Endometrium (tissue), 2 donors: ENCODE measurements at regions not wholly inside any gene's neighbourhood (a gene's known extent, or its start where the extent isn't known, plus 50 kb on each side); places are given as distances from the start of the nearest gene placed in this dataset.

Experiments
- FAIRE-seq: peaks from 2 replicates; lab custom pipeline; 2012; peaks lifted over from hg19 to GRCh38; lab: Jason Lieb, UNC
- donor health status: control.
- donor health status: control.

DNA sequence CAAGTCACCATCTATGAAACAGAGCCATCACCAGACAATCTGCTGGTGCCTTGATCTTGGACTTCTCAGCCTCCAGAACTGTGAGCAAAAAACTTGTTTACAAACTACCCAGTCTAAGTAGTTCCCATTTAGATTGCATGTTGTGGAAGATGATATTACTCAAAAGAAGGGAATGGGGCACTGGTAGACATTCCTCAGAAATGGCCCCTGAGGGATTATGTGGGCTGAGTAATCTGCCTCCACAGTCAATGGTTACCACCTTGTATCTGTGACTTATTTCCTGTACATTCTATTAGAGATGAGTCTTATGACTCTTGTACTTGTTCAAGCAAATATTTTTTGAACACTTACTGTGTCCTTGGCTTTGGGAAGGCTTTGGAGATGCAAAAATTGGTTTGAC, 160.4 kb downstream of the NUP35 start:
- no peak for FAIRE-seq

DNA sequence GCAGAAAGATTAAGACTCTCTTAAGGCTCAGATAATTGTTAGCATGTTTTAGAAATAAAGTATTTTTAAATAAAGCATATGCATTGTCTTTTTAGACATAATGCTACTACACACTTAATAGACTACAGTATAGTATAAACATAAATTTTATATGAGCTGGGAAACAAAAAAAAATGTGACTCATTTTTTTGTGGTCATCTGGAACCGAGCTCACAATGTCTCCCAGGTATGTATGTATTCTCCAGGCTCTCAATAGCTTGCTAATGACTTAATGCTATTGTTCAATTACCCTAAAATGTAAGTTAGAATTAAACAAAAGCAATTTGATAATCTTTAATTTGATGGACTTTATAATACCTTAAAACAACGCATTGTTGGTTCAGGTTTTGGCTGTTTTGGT, 167.2 kb downstream of the NUP35 start:
- no peak for FAIRE-seq

- FAIRE-seq = no peak
Observed at GRCh38 chr2:183292028-183292427, 167.8 kb downstream of the NUP35 start.

DNA sequence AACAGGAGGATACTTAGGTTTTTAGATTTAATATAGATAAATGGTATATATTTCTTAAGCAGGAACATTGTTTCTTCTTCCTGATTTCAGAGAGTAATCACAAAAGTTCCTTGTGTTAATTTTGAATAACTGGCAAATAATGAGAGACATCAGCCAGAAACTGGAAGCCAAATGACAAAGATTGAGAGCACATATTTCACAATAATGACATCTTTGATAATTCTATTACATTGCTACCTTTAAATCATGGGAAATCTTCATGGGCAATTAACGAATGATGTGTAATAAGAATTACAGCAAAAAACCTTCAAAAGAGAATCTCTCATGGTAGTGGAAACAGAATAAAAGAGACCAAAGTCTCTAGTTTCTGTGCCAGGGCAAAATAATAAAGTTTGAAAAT, 215.1 kb downstream of the NUP35 start:
- no peak for FAIRE-seq

- no peak for FAIRE-seq
Observed at GRCh38 chr2:183341057-183341456, 216.8 kb downstream of the NUP35 start.

DNA sequence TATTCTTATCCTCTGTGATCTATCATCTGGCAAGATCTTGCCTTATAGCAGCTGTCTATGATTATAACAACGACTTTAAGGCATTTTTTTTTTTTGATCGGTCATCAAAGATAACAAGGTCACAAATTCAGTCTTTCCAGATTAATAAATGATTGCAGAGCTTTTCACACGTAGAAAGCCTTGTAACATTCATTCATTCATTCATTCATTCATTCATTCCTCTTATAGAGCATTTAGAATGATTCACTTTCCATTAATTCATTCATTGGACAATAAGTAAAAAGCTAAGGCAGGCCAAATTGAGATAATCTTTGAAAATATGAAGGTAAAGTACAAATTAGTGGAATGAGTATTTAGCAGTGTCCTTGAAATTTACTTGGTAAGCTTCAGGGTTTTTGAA, 223.7 kb downstream of the NUP35 start:
- FAIRE-seq = no peak

DNA sequence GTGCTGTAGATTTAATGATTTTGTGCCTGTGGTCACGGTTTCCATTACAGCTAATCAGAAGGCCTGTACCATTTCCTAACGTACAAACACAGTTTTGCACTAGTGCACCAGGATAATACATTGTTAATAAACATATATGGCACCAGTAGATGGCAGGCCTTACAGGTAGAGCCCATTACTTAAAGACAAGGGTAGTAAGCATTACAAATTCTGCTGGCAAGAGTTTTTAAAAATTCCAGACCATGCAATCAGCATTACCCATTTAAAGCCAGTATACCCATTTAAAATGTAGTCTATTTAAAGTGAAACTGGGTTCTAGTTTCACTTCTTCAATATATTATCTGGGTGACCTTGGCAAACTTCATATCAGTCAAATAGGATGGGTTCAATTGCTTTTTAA, 224.2 kb downstream of the NUP35 start:
- FAIRE-seq = no peak

GRCh38 chr2:183349091-183349490, 224.8 kb downstream of the NUP35 start:
- FAIRE-seq = no peak

GRCh38 chr2:183359867-183360266, 235.6 kb downstream of the NUP35 start:
- FAIRE-seq = no peak

- FAIRE-seq = no peak
Observed at GRCh38 chr2:183371545-183371944, 247.3 kb downstream of the NUP35 start.

GRCh38 chr2:183375821-183376220, 251.6 kb downstream of the NUP35 start:
- no peak for FAIRE-seq

DNA sequence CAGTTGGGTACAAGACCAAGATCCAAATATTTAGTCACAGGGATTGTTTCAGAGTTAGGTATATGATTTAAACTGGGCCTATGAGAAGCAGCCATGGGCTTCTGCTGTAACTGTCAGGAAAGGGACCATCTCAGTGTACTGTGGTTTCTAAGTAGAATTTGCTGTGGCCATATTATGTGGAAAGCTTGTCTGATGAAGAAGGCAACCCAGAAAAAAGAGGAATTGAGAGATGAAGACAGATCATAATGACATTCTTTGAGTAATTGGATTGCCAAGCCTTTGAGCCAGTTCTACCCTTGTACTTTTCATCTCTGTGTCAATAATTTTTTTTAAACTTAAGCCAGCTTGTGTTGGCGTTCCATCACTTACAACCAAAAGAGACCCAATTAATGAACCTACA, 259.6 kb downstream of the NUP35 start:
- FAIRE-seq = no peak

GRCh38 chr2:183389546-183390080, 265.4 kb downstream of the NUP35 start:
- FAIRE-seq = no peak

DNA sequence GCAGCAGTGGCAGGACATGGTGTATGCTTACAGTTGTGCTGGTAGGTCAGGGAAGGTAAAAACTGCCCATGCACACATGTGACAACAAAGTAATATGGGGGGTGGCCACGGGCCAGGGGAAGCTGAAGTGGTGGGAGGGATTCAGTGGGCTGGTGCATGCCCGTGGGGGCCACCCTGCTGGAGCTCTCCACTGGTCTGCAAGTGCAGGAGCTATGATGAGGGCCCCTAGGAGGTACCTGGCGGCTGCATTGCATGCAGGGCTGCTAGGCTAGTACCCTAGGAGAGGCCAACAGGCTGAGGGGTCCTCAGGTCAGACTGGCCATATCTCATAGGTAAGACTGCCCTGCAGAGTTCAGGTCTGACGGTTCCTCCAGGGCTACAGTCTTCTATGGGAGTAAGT, 265.9 kb downstream of the NUP35 start:
- no peak for FAIRE-seq

DNA sequence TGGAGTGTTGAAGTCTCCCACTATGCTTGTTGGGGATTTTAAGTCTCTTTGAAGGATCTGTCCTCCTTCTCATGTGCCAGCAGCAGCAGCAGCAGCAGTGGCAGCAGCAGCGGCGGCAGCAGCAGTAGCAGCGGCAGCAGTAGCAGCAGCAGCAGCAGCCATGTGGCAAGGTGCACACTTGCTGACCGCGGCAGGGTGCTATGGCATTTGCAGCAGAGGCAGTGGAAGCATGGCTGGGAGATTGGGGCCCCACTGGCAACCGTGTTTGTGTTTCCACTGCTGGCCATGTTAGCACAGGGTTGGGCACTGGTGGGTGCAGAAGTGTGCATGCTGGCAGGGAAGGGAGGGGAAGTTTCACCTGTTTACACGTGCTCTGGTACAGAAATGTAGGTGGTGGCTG, 280.1 kb downstream of the NUP35 start:
- FAIRE-seq = no peak

DNA sequence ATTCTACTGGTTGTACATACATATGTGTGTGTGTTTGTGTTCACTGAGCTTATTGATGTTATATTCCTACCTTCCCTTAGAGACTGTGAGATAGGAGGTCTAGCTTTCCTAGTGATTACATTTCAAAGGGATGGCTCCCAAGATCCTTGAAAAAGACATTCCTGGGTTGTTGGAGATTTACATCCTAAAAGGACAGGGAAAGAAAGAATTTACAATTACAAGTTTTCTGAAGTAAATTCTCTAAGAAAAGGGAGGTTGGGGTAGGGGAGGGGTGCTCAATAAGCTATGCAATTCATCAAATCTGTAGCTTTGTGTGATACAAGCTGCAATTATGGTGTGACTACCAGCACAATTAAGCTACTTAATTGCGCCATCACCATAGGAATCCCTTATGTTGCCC, 284.3 kb downstream of the NUP35 start:
- FAIRE-seq = no peak

DNA sequence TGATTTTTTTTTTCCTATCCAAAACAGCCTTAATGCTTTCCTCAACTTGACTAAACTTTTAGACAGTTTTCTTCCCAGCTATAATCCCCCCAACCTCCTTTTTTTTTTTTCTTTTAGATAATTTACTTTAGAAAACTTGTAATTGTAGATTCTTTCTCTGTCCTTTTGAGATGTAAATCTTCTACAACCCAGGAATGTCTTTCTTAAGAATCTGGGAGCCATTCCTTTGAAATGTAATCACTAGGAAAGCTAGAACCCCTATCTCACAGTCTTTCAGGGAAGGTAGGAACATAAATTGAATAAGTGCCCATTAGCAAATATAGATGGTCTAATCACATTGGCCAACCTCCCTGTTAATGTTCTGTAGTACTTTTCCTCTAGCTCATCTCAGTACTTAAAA, 285.4 kb downstream of the NUP35 start:
- no peak for FAIRE-seq

- no peak for FAIRE-seq
Observed at GRCh38 chr2:183416753-183417152, 292.5 kb downstream of the NUP35 start.

DNA sequence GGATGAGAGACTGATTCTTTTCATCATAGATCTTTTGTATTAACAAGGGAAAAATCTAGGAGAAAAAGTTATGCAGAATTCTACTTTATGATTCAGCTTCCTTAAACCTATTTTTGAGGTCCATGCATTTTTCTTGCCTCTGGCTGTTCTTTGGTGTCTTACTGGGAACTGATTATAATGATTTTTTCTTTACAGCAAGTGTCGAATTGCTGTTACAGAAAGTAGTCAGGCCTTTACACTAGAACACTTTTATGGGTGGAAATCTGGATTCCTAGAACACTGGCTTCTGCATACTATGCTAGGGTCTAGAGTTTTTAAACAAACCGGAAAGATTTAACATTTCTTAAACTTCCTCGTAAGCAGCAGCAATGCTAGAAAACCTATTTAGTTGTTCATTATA, 302.6 kb downstream of the NUP35 start:
- no peak for FAIRE-seq

DNA sequence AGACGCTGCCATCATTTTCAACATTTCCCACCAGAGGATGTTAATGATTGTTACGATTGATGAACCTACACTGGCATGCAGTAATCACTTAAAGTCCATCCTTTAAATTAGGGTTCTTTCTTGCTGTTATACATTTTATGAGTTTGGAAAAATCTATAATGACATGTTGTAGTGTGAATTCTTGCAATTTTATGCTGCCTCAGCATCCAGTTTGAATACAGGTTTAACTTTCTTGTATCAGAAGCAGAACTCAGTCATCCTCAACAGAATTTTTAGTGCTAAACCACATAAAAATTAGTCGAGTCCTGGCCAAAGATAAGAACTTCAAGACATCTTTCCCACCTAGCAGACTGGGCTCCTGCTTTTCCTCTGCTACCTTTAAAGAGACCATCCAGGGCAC, 303.3 kb downstream of the NUP35 start:
- FAIRE-seq = no peak

GRCh38 chr2:183428881-183429280, 304.6 kb downstream of the NUP35 start:
- no peak for FAIRE-seq

DNA sequence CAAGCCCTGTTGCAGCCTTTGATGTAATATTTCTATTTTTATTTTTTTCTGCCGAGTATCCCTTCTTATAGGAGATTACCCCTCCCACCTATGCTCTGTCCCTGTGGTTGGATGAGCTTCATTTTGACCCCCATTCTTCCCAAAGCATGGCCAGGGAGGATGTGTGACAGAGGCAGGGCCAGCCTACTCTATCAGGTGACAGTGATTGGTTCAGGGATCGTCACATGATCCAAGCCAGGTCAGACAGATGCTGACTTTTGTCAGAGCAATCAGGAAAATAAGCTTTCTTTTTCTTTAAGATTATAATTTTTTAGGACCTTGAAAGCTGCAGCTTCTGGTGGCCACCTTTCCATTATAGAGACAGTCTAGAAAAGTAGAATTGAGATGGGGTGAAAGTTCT, 314.3 kb downstream of the NUP35 start:
- FAIRE-seq = no peak

GRCh38 chr2:183455056-183455455, 330.8 kb downstream of the NUP35 start:
- no peak for FAIRE-seq

GRCh38 chr2:183456177-183456576, 331.9 kb downstream of the NUP35 start:
- FAIRE-seq = no peak

DNA sequence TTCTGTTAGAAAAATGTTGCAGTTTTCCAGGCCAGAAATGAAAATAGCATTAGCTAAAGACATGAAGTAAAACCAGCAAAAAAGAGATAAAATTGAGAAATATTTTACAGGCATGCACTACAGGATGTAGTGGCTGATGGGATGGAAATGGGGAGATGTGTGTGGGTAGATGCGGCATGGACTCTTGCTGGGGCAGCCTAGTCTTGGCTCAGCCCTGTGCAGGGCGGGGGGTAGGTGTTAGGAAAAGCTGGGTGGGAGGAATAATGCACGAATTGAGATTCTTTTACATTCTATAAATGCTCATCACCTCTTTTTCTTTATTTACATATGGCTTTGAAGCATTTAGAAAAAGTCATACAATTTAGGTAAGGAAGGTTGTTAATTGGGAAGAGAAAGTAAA, 334.2 kb downstream of the NUP35 start:
- no peak for FAIRE-seq
